Ascending aorta (tissue), 2 donors: ENCODE measurements at regions not wholly inside any gene's neighbourhood (a gene's known extent, or its start where the extent isn't known, plus 50 kb on each side); places are given as distances from the start of the nearest gene placed in this dataset.

Experiments
- DNase-seq, 2 donors: peaks; one replicate each; pipeline ENCODE4 v3.0.0-alpha.2; 2019; ENCODE audit warnings: low spot score in 2 of 2
- H3K27ac ChIP-seq, 2 donors: fragments of 200-600 bp; sonication (generic); one replicate each; pipeline ENCODE4 v1.5.1; 2016 to 2017; ENCODE audit warnings: mild to moderate bottlenecking in 1 of 2
- H3K27me3 ChIP-seq: fragments of 200-600 bp; sonication (generic); one replicate; pipeline ENCODE4 v1.5.1; 2017
- H3K36me3 ChIP-seq, 2 donors: fragments of 200-600 bp; sonication (generic); one replicate each; pipeline ENCODE4 v1.5.1; 2016
- H3K4me1 ChIP-seq, 2 donors: fragments of 200-600 bp; sonication (generic); one replicate each; pipeline ENCODE4 v1.5.1; 2016 to 2017; ENCODE audit warnings: mild to moderate bottlenecking in 1 of 2
- H3K4me3 ChIP-seq, 2 donors: fragments of 200-600 bp; sonication (generic); one replicate each; pipeline ENCODE4 v1.5.1; 2016 to 2017; ENCODE audit warnings: mild to moderate bottlenecking in 1 of 2
- H3K9me3 ChIP-seq, 2 donors: fragments of 200-600 bp; sonication (generic); one replicate each; pipeline ENCODE4 v1.5.1; 2016
- CTCF ChIP-seq, 3 experiments: fragments of 200-600 bp in 2 of 3; fragments of 450-650 bp in 1 of 3; sonication (generic) in 2 of 3; IDR thresholded peaks; one replicate each; pipeline ENCODE4 v1.5.1; 2016 to 2019; ENCODE audit warnings: antibody characterized with exemption in 3 of 3, mild to moderate bottlenecking in 1 of 3, moderate library complexity in 1 of 3
- intact Hi-C: fragments of 100-400 bp; cut with DNase I; formaldehyde crosslinking; loops from one replicate; pipeline ENCODE4 v1.15.1; 2023

GRCh38 chr5:30194595-30194994 is 998.9 kb upstream of the CDH6 start:
- intact Hi-C loops, result no loop called here

GRCh38 chr5:30183795-30184194 is 1009.7 kb upstream of the CDH6 start:
- no peak for TF ChIP-seq CTCF (IDR thresholded peaks at IDR 0.05)
- no peaks in the 10 kb centered on the region for H3K36me3 ChIP-seq
- no peak overlapping the region for H3K4me3 ChIP-seq
- no peaks in the 10 kb centered on the region for H3K4me1 ChIP-seq
- no peaks in the 10 kb centered on the region for H3K27me3 ChIP-seq
- H3K9me3 ChIP-seq, result no peaks in the 10 kb centered on the region
- intact Hi-C loops, result no loop called here
- no peak for DNase-seq
- H3K27ac ChIP-seq, result no peak overlapping the region

More at GRCh38 chr5:30194595-30194994, 998.9 kb upstream of the CDH6 start:
- Histone ChIP-seq H3K4me1 (no peaks in the 10 kb centered on the region), H3K36me3 (no peaks in the 10 kb centered on the region), H3K27me3 (no peaks in the 10 kb centered on the region), H3K27ac (no peak overlapping the region), H3K4me3 (no peak overlapping the region), H3K9me3 (no peaks in the 10 kb centered on the region)
- TF ChIP-seq CTCF (IDR thresholded peaks at IDR 0.05), result no peak
- no peak for DNase-seq

GRCh38 chr5:30156156-30156555 is 1037.3 kb upstream of the CDH6 start:
- Histone ChIP-seq H3K4me1 (no peaks in the 10 kb centered on the region), H3K27ac (no peak overlapping the region), H3K27me3 (no peaks in the 10 kb centered on the region), H3K36me3 (no peaks in the 10 kb centered on the region), H3K9me3 (no peaks in the 10 kb centered on the region), H3K4me3 (no peak overlapping the region)
- DNase-seq, result no peak
- TF ChIP-seq CTCF (IDR thresholded peaks at IDR 0.05), result no peak
- intact Hi-C loops, result no loop called here

GRCh38 chr5:30152431-30152830 is 1041.1 kb upstream of the CDH6 start:
- Histone ChIP-seq H3K36me3 (no peaks in the 10 kb centered on the region), H3K27ac (no peak overlapping the region), H3K27me3 (no peaks in the 10 kb centered on the region), H3K4me3 (no peak overlapping the region), H3K9me3 (no peaks in the 10 kb centered on the region), H3K4me1 (no peaks in the 10 kb centered on the region)
- intact Hi-C loops, result no loop called here
- DNase-seq, result no peak
- no peak for TF ChIP-seq CTCF (IDR thresholded peaks at IDR 0.05)

GRCh38 chr5:30150231-30150630 is 1043.3 kb upstream of the CDH6 start:
- Histone ChIP-seq H3K4me1 (no peaks in the 10 kb centered on the region), H3K36me3 (no peaks in the 10 kb centered on the region), H3K9me3 (no peaks in the 10 kb centered on the region), H3K27ac (no peak overlapping the region), H3K4me3 (no peak overlapping the region), H3K27me3 (no peaks in the 10 kb centered on the region)
- intact Hi-C loops, result no loop called here
- DNase-seq, result no peak
- no peak for TF ChIP-seq CTCF (IDR thresholded peaks at IDR 0.05)

GRCh38 chr5:30149526-30149925 is 1044.0 kb upstream of the CDH6 start:
- no peaks in the 10 kb centered on the region for H3K4me1 ChIP-seq
- no peaks in the 10 kb centered on the region for H3K9me3 ChIP-seq
- no peaks in the 10 kb centered on the region for H3K27me3 ChIP-seq
- intact Hi-C loops, result no loop called here
- no peak for TF ChIP-seq CTCF (IDR thresholded peaks at IDR 0.05)
- H3K27ac ChIP-seq, result no peak overlapping the region
- DNase-seq, result no peak
- H3K4me3 ChIP-seq, result no peak overlapping the region
- no peaks in the 10 kb centered on the region for H3K36me3 ChIP-seq
